Adrenal gland (tissue), 5 donors: ENCODE measurements at regions not wholly inside any gene's neighbourhood (a gene's known extent, or its start where the extent isn't known, plus 50 kb on each side); places are given as distances from the start of the nearest gene placed in this dataset.
"Not testable (repeated sequence)": the region's sequence is repeated elsewhere in the genome, so short reads cannot be mapped to it uniquely, and the experiment has no call there.

Source experiments
- CTCF ChIP-seq, 6 experiments: fragments of 450-650 bp in 4 of 6; fragments of 200-600 bp in 2 of 6; sonication (generic) in 1 of 6; IDR thresholded peaks; 1 replicate in 5 of 6; 2 replicates in 1 of 6; pipeline versions ENCODE4 v1.5.1 to v1.8.0; 2016 to 2021; ENCODE audit warnings: antibody characterized with exemption in 6 of 6, mild to moderate bottlenecking in 2 of 6, moderate library complexity in 1 of 6
- POLR2A ChIP-seq, 2 donors: fragments of 450-650 bp; IDR thresholded peaks; one replicate each; pipeline ENCODE4 v1.6.1; 2017; ENCODE audit warnings: antibody characterized with exemption in 2 of 2, mild to moderate bottlenecking in 2 of 2, moderate library complexity in 1 of 2
- donor health status: DM: no; HTN: no; CAD: no.

GRCh38 chr2:67132441-67132940, 264.6 kb upstream of the ETAA1 start:
- TF ChIP-seq POLR2A, CTCF (IDR thresholded peaks at IDR 0.05): not testable (repeated sequence)
